Ascending aorta (tissue), 2 donors: ENCODE measurements at regions not wholly inside any gene's neighbourhood (a gene's known extent, or its start where the extent isn't known, plus 50 kb on each side); places are given as distances from the start of the nearest gene placed in this dataset.

Experiments used
- DNase-seq, 2 donors: peaks; one replicate each; pipeline ENCODE4 v3.0.0-alpha.2; 2019; ENCODE audit warnings: low spot score in 2 of 2
- H3K27ac ChIP-seq, 2 donors: fragments of 200-600 bp; sonication (generic); one replicate each; pipeline ENCODE4 v1.5.1; 2016 to 2017; ENCODE audit warnings: mild to moderate bottlenecking in 1 of 2
- H3K27me3 ChIP-seq: fragments of 200-600 bp; sonication (generic); one replicate; pipeline ENCODE4 v1.5.1; 2017
- H3K36me3 ChIP-seq, 2 donors: fragments of 200-600 bp; sonication (generic); one replicate each; pipeline ENCODE4 v1.5.1; 2016
- H3K4me1 ChIP-seq, 2 donors: fragments of 200-600 bp; sonication (generic); one replicate each; pipeline ENCODE4 v1.5.1; 2016 to 2017; ENCODE audit warnings: mild to moderate bottlenecking in 1 of 2
- H3K4me3 ChIP-seq, 2 donors: fragments of 200-600 bp; sonication (generic); one replicate each; pipeline ENCODE4 v1.5.1; 2016 to 2017; ENCODE audit warnings: mild to moderate bottlenecking in 1 of 2
- H3K9me3 ChIP-seq, 2 donors: fragments of 200-600 bp; sonication (generic); one replicate each; pipeline ENCODE4 v1.5.1; 2016
- CTCF ChIP-seq, 3 experiments: fragments of 200-600 bp in 2 of 3; fragments of 450-650 bp in 1 of 3; sonication (generic) in 2 of 3; IDR thresholded peaks; one replicate each; pipeline ENCODE4 v1.5.1; 2016 to 2019; ENCODE audit warnings: antibody characterized with exemption in 3 of 3, mild to moderate bottlenecking in 1 of 3, moderate library complexity in 1 of 3
- intact Hi-C: fragments of 100-400 bp; cut with DNase I; formaldehyde crosslinking; loops from one replicate; pipeline ENCODE4 v1.15.1; 2023

- no peaks in the 10 kb centered on the region for H3K4me1 ChIP-seq
- DNase-seq, result no peak
- no peak overlapping the region for H3K27ac ChIP-seq
- H3K36me3 ChIP-seq, result no peaks in the 10 kb centered on the region
- intact Hi-C loops, result no loop called here
- no peaks in the 10 kb centered on the region for H3K27me3 ChIP-seq
- H3K4me3 ChIP-seq, result no peak overlapping the region
- no peak for TF ChIP-seq CTCF (IDR thresholded peaks at IDR 0.05)
- H3K9me3 ChIP-seq, result no peaks in the 10 kb centered on the region
Measured at GRCh38 chr6:140434761-140435160, 1060.3 kb upstream of the CITED2 start.

- Histone ChIP-seq H3K27ac (no peak overlapping the region), H3K27me3 (no peaks in the 10 kb centered on the region), H3K36me3 (no peaks in the 10 kb centered on the region), H3K4me1 (no peaks in the 10 kb centered on the region), H3K4me3 (no peak overlapping the region), H3K9me3 (no peaks in the 10 kb centered on the region)
- TF ChIP-seq CTCF (IDR thresholded peaks at IDR 0.05), result no peak
- intact Hi-C loops, result no loop called here
- DNase-seq, result no peak
Measured at GRCh38 chr6:140433072-140433471, 1058.6 kb upstream of the CITED2 start.

GRCh38 chr6:140427842-140428241 lies 1053.4 kb upstream of the CITED2 start:
- H3K4me3 ChIP-seq, result no peak overlapping the region
- no peaks in the 10 kb centered on the region for H3K36me3 ChIP-seq
- H3K4me1 ChIP-seq, result no peaks in the 10 kb centered on the region
- no peak for DNase-seq
- no peak for TF ChIP-seq CTCF (IDR thresholded peaks at IDR 0.05)
- H3K27ac ChIP-seq, result no peak overlapping the region
- H3K9me3 ChIP-seq, result no peaks in the 10 kb centered on the region
- intact Hi-C loops, result no loop called here
- no peaks in the 10 kb centered on the region for H3K27me3 ChIP-seq

- Histone ChIP-seq H3K4me1 (no peaks in the 10 kb centered on the region), H3K4me3 (no peak overlapping the region), H3K36me3 (no peaks in the 10 kb centered on the region), H3K27ac (no peak overlapping the region), H3K9me3 (peaks cover 0 to 2% of the 10 kb centered on the region in 2 donors), H3K27me3 (no peaks in the 10 kb centered on the region)
- no peak for TF ChIP-seq CTCF (IDR thresholded peaks at IDR 0.05)
- intact Hi-C loops, result no loop called here
- no peak for DNase-seq
Measured at GRCh38 chr6:140414966-140415620, 1040.6 kb upstream of the CITED2 start.

- no peak for TF ChIP-seq CTCF (IDR thresholded peaks at IDR 0.05)
- H3K36me3 ChIP-seq, result no peaks in the 10 kb centered on the region
- no peaks in the 10 kb centered on the region for H3K27me3 ChIP-seq
- no peak overlapping the region for H3K4me3 ChIP-seq
- intact Hi-C loops, result no loop called here
- H3K27ac ChIP-seq, result no peak overlapping the region
- DNase-seq, result no peak
- H3K4me1 ChIP-seq, result no peaks in the 10 kb centered on the region
- peaks cover 0 to 25% of the 10 kb centered on the region in 2 donors for H3K9me3 ChIP-seq
Measured at GRCh38 chr6:140403020-140403419, 1028.6 kb upstream of the CITED2 start.

GRCh38 chr6:140401761-140402160 lies 1027.3 kb upstream of the CITED2 start:
- no peaks in the 10 kb centered on the region for H3K27me3 ChIP-seq
- no peak for TF ChIP-seq CTCF (IDR thresholded peaks at IDR 0.05)
- no peaks in the 10 kb centered on the region for H3K4me1 ChIP-seq
- intact Hi-C loops, result no loop called here
- no peaks in the 10 kb centered on the region for H3K36me3 ChIP-seq
- H3K27ac ChIP-seq, result no peak overlapping the region
- no peak overlapping the region for H3K4me3 ChIP-seq
- H3K9me3 ChIP-seq, result peaks cover 0 to 16% of the 10 kb centered on the region in 2 donors
- no peak for DNase-seq
